CD4-positive, CD25-positive, alpha-beta regulatory T cell (primary cell): ENCODE measurements at regions not wholly inside any gene's neighbourhood (a gene's known extent, or its start where the extent isn't known, plus 50 kb on each side); places are given as distances from the start of the nearest gene placed in this dataset.

Experiments used
- ATAC-seq, 2 donors: fragments of 150-1000 bp; cut with Tn5 transposase; one replicate each; pipeline ENCODE4 v1.10.0; 2021; ENCODE audit warnings: low read depth in 2 of 2, moderate number of reproducible peaks in 2 of 2, moderate library complexity in 1 of 2
- DNase-seq, 3 donors: peaks; one replicate each; pipeline versions ENCODE4 v3.0.0 to v3.0.0-alpha.2; 2012 to 2022; ENCODE audit warnings: mixed read lengths in 1 of 3
- H3K27ac ChIP-seq: one replicate; pipeline ENCODE4 v1.7.0; 2013; ENCODE audit warnings: mild to moderate bottlenecking, low read length; ENCODE audit not compliant: insufficient read depth, poor library complexity, severe bottlenecking
- H3K27me3 ChIP-seq: one replicate; pipeline ENCODE4 v1.7.0; 2013; ENCODE audit warnings: low read length; ENCODE audit not compliant: control insufficient read depth, insufficient read depth
- H3K36me3 ChIP-seq: one replicate; pipeline ENCODE4 v1.7.0; 2013; ENCODE audit warnings: mild to moderate bottlenecking, low read length, moderate library complexity; ENCODE audit not compliant: control insufficient read depth, insufficient read depth
- H3K4me1 ChIP-seq: 2 replicates; pipeline ENCODE4 v1.7.0; 2013; ENCODE audit warnings: mild to moderate bottlenecking, low read length; ENCODE audit not compliant: insufficient read depth, control insufficient read depth, poor library complexity, severe bottlenecking
- H3K4me3 ChIP-seq: one replicate; pipeline ENCODE4 v1.7.0; 2013; ENCODE audit warnings: low read depth, mild to moderate bottlenecking, low read length, moderate library complexity
- H3K9me3 ChIP-seq, 2 experiments: 1 replicate in 1 of 2; 2 replicates in 1 of 2; pipeline ENCODE4 v1.7.0; 2013; ENCODE audit warnings: low read length in 2 of 2, mild to moderate bottlenecking in 1 of 2, moderate library complexity in 1 of 2; ENCODE audit not compliant: control insufficient read depth in 2 of 2
- H3K27ac Mint-ChIP-seq, 3 donors: one replicate each; pipeline ENCODE4 v1.8.0; 2020 to 2022; ENCODE audit warnings: mild to moderate bottlenecking in 3 of 3, mixed read lengths in 3 of 3, moderate library complexity in 2 of 3
- H3K27me3 Mint-ChIP-seq: one replicate; pipeline ENCODE4 v1.8.0; 2022; ENCODE audit warnings: mild to moderate bottlenecking, mixed read lengths
- H3K36me3 Mint-ChIP-seq: one replicate; pipeline ENCODE4 v1.8.0; 2020; ENCODE audit warnings: mixed read lengths
- H3K4me1 Mint-ChIP-seq, 4 donors: one replicate each; pipeline ENCODE4 v1.8.0; 2020 to 2022; ENCODE audit warnings: mixed read lengths in 4 of 4, mild to moderate bottlenecking in 1 of 4
- H3K4me3 Mint-ChIP-seq, 4 donors: one replicate each; pipeline ENCODE4 v1.8.0; 2020 to 2022; ENCODE audit warnings: mild to moderate bottlenecking in 4 of 4, mixed read lengths in 4 of 4, moderate library complexity in 3 of 4
- H3K9me3 Mint-ChIP-seq, 7 donors: one replicate each; pipeline ENCODE4 v1.8.0; 2020 to 2022; ENCODE audit warnings: mixed read lengths in 7 of 7, mild to moderate bottlenecking in 3 of 7, moderate library complexity in 2 of 7

DNA sequence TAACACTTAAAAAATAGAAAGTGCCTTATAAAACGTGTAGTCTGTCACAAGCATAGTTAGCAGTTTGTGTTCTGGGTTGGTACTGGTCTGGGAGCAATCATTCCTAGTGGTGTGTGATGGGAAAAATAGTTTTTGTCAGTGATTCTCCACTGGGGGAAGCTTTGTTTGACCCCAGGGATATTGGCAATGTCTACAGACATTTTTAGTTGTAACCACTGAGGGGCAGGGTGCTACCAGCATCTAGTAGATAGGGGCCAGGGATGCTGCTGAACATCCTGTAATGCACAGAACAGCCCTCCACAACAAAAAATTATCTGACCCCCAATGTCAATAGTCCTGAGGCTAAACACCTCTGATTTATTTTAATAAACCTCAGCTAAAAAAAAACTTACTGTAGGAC, 51.6 kb upstream of the CREB5 start:
- peaks cover 3% of the 10 kb centered on the region for H3K27me3 ChIP-seq
- peaks cover 19% of the 10 kb centered on the region for H3K4me1 ChIP-seq
- no peak for DNase-seq
- H3K9me3 Mint-ChIP-seq = peaks cover 2 to 13% (median 6%) of the 10 kb centered on the region in 7 donors
- H3K36me3 Mint-ChIP-seq = peaks cover 5% of the 10 kb centered on the region
- no peak overlapping the region for H3K4me3 Mint-ChIP-seq
- H3K4me1 Mint-ChIP-seq = peaks cover 9 to 20% (median 13%) of the 10 kb centered on the region in 4 donors
- peaks cover 4% of the 10 kb centered on the region for H3K27me3 Mint-ChIP-seq
- peaks cover 0 to 6% of the 10 kb centered on the region in 2 experiments for H3K9me3 ChIP-seq
- H3K4me3 ChIP-seq = no peak overlapping the region
- no peaks in the 10 kb centered on the region for H3K36me3 ChIP-seq
- ATAC-seq = no peak
- peak overlapping the region in 1 of 3 donors; percentile 74 for H3K27ac Mint-ChIP-seq
- no peak overlapping the region for H3K27ac ChIP-seq

DNA sequence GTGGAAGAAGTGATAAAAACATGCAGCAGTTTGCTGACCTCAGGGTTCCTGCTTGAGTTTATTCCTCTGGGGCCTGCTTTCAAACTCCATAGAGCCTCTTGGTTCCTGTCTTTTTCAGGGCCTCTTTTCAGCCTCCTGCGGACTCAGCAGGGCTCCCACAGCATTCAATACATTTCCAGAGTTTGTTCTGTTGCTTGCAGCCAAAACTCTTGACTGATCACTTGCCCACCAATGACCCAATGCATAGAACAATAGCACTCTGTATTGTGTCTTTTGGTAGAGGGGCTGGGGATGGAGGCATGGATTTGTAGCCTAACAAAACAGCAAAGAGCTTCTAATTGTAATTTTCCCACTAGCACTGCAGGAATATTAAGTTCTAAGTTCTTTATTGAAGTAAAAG, 50.8 kb upstream of the CREB5 start:
- Histone ChIP-seq H3K36me3 (no peaks in the 10 kb centered on the region), H3K4me1 (peaks cover 19% of the 10 kb centered on the region), H3K9me3 (peaks cover 0 to 6% of the 10 kb centered on the region in 2 experiments), H3K4me3 (no peak overlapping the region), H3K27ac (no peak overlapping the region), H3K27me3 (no peaks in the 10 kb centered on the region)
- peaks cover 5% of the 10 kb centered on the region for H3K36me3 Mint-ChIP-seq
- H3K9me3 Mint-ChIP-seq = peaks cover 2 to 13% (median 6%) of the 10 kb centered on the region in 7 donors
- no peak for DNase-seq
- no peak overlapping the region for H3K4me3 Mint-ChIP-seq
- H3K27me3 Mint-ChIP-seq = peaks cover 4% of the 10 kb centered on the region
- H3K27ac Mint-ChIP-seq = peak overlapping the region in 1 of 3 donors; percentile 74
- no peak for ATAC-seq
- H3K4me1 Mint-ChIP-seq = peaks cover 9 to 20% (median 13%) of the 10 kb centered on the region in 4 donors

DNA sequence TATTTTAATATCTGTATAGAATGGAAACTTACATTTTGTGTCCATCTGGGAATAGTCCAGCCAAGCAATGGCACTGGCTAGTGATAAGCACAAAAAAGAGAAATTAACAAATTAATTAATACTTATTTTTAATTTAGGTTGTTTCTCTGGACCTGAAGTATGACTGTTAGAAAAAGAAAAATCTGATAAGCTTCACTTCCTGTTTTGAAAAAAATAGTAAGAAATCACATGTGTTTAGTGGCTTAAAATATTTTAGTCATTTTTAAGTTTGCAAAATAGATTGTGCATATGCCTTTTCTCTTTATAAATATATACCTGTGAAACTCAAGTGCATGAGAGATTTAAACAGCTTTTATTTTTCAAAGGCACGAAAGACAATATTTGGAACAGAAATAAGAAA, 50.1 kb upstream of the CREB5 start:
- H3K4me1 ChIP-seq = peaks cover 19% of the 10 kb centered on the region
- H3K27me3 Mint-ChIP-seq = peaks cover 4% of the 10 kb centered on the region
- no peaks in the 10 kb centered on the region for H3K36me3 ChIP-seq
- H3K27ac Mint-ChIP-seq = no peak overlapping the region
- peaks cover 0 to 6% of the 10 kb centered on the region in 2 experiments for H3K9me3 ChIP-seq
- DNase-seq (peak in 2 of 3 donors; percentile 13 to 14), ATAC-seq (no peak)
- H3K27ac ChIP-seq = no peak overlapping the region
- no peaks in the 10 kb centered on the region for H3K27me3 ChIP-seq
- H3K36me3 Mint-ChIP-seq = peaks cover 5% of the 10 kb centered on the region
- H3K9me3 Mint-ChIP-seq = peaks cover 2 to 13% (median 6%) of the 10 kb centered on the region in 7 donors
- H3K4me3 Mint-ChIP-seq = no peak overlapping the region
- H3K4me3 ChIP-seq = no peak overlapping the region
- H3K4me1 Mint-ChIP-seq = peaks cover 9 to 20% (median 13%) of the 10 kb centered on the region in 4 donors
